Keratinocyte (primary cell): ENCODE measurements at regions not wholly inside any gene's neighbourhood (a gene's known extent, or its start where the extent isn't known, plus 50 kb on each side); places are given as distances from the start of the nearest gene placed in this dataset.
"Not testable (repeated sequence)": the region's sequence is repeated elsewhere in the genome, so short reads cannot be mapped to it uniquely, and the experiment has no call there.

Source experiments
- CTCF ChIP-seq, 3 experiments: IDR thresholded peaks in 1 of 3; conservative IDR thresholded peaks in 1 of 3; optimal IDR thresholded peaks in 1 of 3; 2 replicates in 2 of 3; 3 replicates in 1 of 3; pipeline versions ENCODE3 to v1.5.1; 2011; ENCODE audit warnings: low read length in 3 of 3, mild to moderate bottlenecking in 3 of 3, moderate library complexity in 2 of 3, control low read depth in 1 of 3, inconsistent platforms in 1 of 3; ENCODE audit not compliant: insufficient read depth in 2 of 3; ENCODE audit errors: extremely low read depth in 1 of 3
- EZH2 ChIP-seq: IDR thresholded peaks from one replicate; pipeline ENCODE4 v1.6.1; 2012; ENCODE audit warnings: inconsistent platforms, mild to moderate bottlenecking, low read length, moderate library complexity

- TF ChIP-seq CTCF (optimal IDR thresholded peaks at IDR 0.05 in 1 of 3, IDR thresholded peaks at IDR 0.05 in 1 of 3, conservative IDR thresholded peaks at IDR 0.05 in 1 of 3; ENCODE audit: extremely low read depth in 1 of 3, insufficient read depth in 2 of 3, low read length in 3 of 3); EZH2: not testable (repeated sequence)
These were observed 4057.0 kb upstream of the TPTE start for GRCh38 chr21:6464419-6464818.
